Endothelial cell of umbilical vein (primary cell): ENCODE measurements at regions not wholly inside any gene's neighbourhood (a gene's known extent, or its start where the extent isn't known, plus 50 kb on each side); places are given as distances from the start of the nearest gene placed in this dataset.

Experiments
- EZH2 ChIP-seq: IDR thresholded peaks from 2 replicates; pipeline ENCODE4 v1.6.1; 2012; ENCODE audit warnings: borderline replicate concordance, low read depth, mild to moderate bottlenecking, moderate library complexity, low read length, inconsistent platforms; ENCODE audit not compliant: severe bottlenecking
- FOS ChIP-seq: IDR thresholded peaks from 2 replicates; pipeline ENCODE4 v1.6.1; 2011; ENCODE audit warnings: mild to moderate bottlenecking, low read length, moderate library complexity, borderline replicate concordance; ENCODE audit not compliant: insufficient read depth
- GATA2 ChIP-seq: IDR thresholded peaks from 2 replicates; pipeline ENCODE4 v1.7.0; 2011; ENCODE audit warnings: low read depth, mild to moderate bottlenecking, moderate library complexity, mixed read lengths, low read length; ENCODE audit not compliant: insufficient read length, insufficient read depth
- JUN ChIP-seq: IDR thresholded peaks from 2 replicates; pipeline ENCODE4 v1.6.1; 2011; ENCODE audit warnings: borderline replicate concordance, low read depth; ENCODE audit not compliant: insufficient read length, insufficient read depth
- MYC ChIP-seq: IDR thresholded peaks from one replicate; pipeline ENCODE4 v1.6.1; 2011; ENCODE audit warnings: mild to moderate bottlenecking, low read depth, low read length
- POLR2A ChIP-seq: IDR thresholded peaks from 2 replicates; pipeline ENCODE4 v1.6.1; 2012; ENCODE audit warnings: low read depth, mild to moderate bottlenecking, control low read depth, low read length
- POLR2AphosphoS5 ChIP-seq: IDR thresholded peaks from 2 replicates; pipeline ENCODE4 v1.6.1; 2012; ENCODE audit warnings: low read depth, mild to moderate bottlenecking, control low read depth, low read length, moderate library complexity; ENCODE audit not compliant: insufficient read depth
- TF ChIP-seq, protein P1 (sequence below), 2 donors: IDR thresholded peaks; 1 replicate in 1 of 2; 2 replicates in 1 of 2; pipeline ENCODE4 v1.5.1; 2011; ENCODE audit warnings: low read length in 2 of 2, mild to moderate bottlenecking in 2 of 2, moderate library complexity in 2 of 2, control low read depth in 1 of 2, inconsistent platforms in 1 of 2, low read depth in 1 of 2; ENCODE audit not compliant: insufficient read depth in 1 of 2; ENCODE audit errors: extremely low read depth in 1 of 2
- TF ChIP-seq, protein P2 (sequence below): IDR thresholded peaks from 2 replicates; pipeline ENCODE4 v1.6.1; 2011; ENCODE audit not compliant: insufficient read depth, insufficient read length

GRCh38 chr3:111277226-111277625, 205.6 kb downstream of the NECTIN3 start:
- TF ChIP-seq POLR2A (no peak), GATA2 (no peak), POLR2AphosphoS5 (no peak), MYC (no peak), FOS (no peak), EZH2 (no peak), JUN (no peak)
- TF ChIP-seq, protein P1, sequence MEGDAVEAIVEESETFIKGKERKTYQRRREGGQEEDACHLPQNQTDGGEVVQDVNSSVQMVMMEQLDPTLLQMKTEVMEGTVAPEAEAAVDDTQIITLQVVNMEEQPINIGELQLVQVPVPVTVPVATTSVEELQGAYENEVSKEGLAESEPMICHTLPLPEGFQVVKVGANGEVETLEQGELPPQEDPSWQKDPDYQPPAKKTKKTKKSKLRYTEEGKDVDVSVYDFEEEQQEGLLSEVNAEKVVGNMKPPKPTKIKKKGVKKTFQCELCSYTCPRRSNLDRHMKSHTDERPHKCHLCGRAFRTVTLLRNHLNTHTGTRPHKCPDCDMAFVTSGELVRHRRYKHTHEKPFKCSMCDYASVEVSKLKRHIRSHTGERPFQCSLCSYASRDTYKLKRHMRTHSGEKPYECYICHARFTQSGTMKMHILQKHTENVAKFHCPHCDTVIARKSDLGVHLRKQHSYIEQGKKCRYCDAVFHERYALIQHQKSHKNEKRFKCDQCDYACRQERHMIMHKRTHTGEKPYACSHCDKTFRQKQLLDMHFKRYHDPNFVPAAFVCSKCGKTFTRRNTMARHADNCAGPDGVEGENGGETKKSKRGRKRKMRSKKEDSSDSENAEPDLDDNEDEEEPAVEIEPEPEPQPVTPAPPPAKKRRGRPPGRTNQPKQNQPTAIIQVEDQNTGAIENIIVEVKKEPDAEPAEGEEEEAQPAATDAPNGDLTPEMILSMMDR (IDR thresholded peaks at IDR 0.05; ENCODE audit: extremely low read depth in 1 of 2, insufficient read depth in 1 of 2, low read depth in 1 of 2, low read length in 2 of 2), result no peak
- TF ChIP-seq, protein P2, sequence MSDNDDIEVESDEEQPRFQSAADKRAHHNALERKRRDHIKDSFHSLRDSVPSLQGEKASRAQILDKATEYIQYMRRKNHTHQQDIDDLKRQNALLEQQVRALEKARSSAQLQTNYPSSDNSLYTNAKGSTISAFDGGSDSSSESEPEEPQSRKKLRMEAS, result no peak
